OCI-LY1 (cell line): ENCODE measurements at regions not wholly inside any gene's neighbourhood (a gene's known extent, or its start where the extent isn't known, plus 50 kb on each side); places are given as distances from the start of the nearest gene placed in this dataset.

ENCODE experiments used
- CTCF ChIP-seq: fragments of 200-600 bp; sonication (generic), shearing (Covaris generic); IDR thresholded peaks from 2 replicates; pipeline ENCODE4 v1.5.1; 2017; ENCODE audit warnings: mild to moderate bottlenecking, antibody characterized with exemption, low read length, moderate library complexity, mixed read lengths
- EZH2 ChIP-seq: fragments of 200-600 bp; sonication (generic), shearing (Covaris generic); IDR thresholded peaks from 2 replicates; pipeline ENCODE4 v1.8.0; 2017; ENCODE audit warnings: borderline replicate concordance, mixed run types, mild to moderate bottlenecking, antibody characterized with exemption, low read length, moderate library complexity, mixed read lengths

- TF ChIP-seq EZH2 (no peak), CTCF (no peak)
Measured at GRCh38 chr18:72325307-72325706, 218.8 kb downstream of the CBLN2 start.
